Activated naive CD4-positive, alpha-beta T cell treated with anti-CD3 and anti-CD28 coated beads, Interleukin-2, amount 50 U/mL, for 72 hours (primary cell): ENCODE measurements at regions not wholly inside any gene's neighbourhood (a gene's known extent, or its start where the extent isn't known, plus 50 kb on each side); places are given as distances from the start of the nearest gene placed in this dataset.
"Not testable (repeated sequence)": the region's sequence is repeated elsewhere in the genome, so short reads cannot be mapped to it uniquely, and the experiment has no call there.

Experiments
- ATAC-seq, 2 donors: fragments of 150-1000 bp; cut with Tn5 transposase; 2 replicates each; pipeline ENCODE4 v1.10.0; 2021; ENCODE audit warnings: mild to moderate bottlenecking in 2 of 2, moderate library complexity in 2 of 2
- DNase-seq, 2 donors: peaks; one replicate each; pipeline ENCODE4 v3.0.0; 2021 to 2022; ENCODE audit warnings: low spot score in 2 of 2
- H3K27ac Mint-ChIP-seq, 2 donors: one replicate each; pipeline ENCODE4 v1.8.0; 2022; ENCODE audit warnings: mild to moderate bottlenecking in 2 of 2, mixed read lengths in 2 of 2
- H3K36me3 Mint-ChIP-seq, 2 donors: one replicate each; pipeline ENCODE4 v1.8.0; 2022; ENCODE audit warnings: mixed read lengths in 2 of 2
- H3K9me3 Mint-ChIP-seq, 2 donors: one replicate each; pipeline ENCODE4 v1.8.0; 2022; ENCODE audit warnings: mixed read lengths in 2 of 2

DNA sequence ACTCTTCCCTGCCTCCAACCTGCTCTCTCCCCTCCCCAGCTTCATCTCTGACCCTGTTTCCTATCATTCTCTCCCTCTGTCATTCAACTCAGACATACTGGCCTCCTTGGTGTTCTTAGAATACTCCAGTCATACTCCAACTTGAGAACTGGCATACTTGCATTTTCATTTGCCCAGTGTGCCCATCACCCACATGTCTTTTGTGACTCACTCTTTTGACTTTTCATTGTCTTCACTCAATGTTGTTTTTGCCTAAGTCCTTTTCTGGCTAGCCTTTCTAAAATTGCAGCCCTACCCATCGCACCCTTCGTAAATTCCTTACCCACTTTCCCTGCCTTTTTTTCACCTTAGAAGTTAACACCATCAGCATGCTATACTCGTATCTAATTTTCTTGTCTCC is 77.0 kb upstream of the CD2AP start:
- no peak overlapping the region for H3K27ac Mint-ChIP-seq
- DNase-seq = no peak
- no peaks in the 10 kb centered on the region for H3K9me3 Mint-ChIP-seq
- ATAC-seq = no peak
- no peaks in the 10 kb centered on the region for H3K36me3 Mint-ChIP-seq

DNA sequence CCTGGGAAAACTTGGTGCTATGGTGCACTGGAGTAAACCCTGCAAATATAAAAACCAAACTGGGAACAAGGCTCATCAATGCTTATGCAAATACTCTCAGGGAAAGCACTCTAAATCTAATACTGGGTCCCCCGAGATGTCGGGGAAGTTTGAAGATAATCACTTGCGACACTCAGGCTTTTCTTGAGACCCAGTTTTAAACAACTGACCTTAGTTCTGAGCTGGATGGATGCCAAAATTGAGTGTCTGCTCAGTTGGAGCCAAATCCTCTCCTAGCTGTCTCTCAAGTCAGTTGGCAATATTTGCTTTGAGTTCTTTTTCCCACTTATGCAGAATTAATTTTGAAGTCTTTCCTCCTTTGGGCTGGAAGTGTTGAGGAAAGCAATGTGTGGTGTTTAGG is 75.5 kb upstream of the CD2AP start:
- no peak overlapping the region for H3K27ac Mint-ChIP-seq
- ATAC-seq = no peak
- no peak for DNase-seq
- no peaks in the 10 kb centered on the region for H3K9me3 Mint-ChIP-seq
- H3K36me3 Mint-ChIP-seq = no peaks in the 10 kb centered on the region

DNA sequence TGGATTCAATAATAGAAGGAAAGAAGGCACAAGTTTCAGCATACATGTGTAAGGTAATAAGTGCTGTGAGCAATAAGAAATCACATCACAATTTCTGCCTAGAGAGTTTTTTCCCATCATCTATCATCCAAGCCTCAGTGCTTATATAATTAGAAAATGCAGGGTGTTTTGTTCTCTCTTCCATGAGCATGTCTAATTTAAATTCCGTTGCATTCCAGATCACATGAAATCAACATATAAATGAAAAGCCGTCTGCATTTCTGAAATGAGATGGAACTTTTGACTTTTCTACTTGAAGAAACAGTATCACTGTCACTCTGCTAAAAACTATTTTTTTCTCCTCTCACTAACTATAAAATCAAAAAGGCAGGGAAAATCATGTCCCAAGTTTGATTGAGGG is 74.5 kb upstream of the CD2AP start:
- Mint-ChIP-seq H3K36me3 (no peaks in the 10 kb centered on the region), H3K27ac (no peak overlapping the region), H3K9me3 (no peaks in the 10 kb centered on the region)
- ATAC-seq = no peak
- no peak for DNase-seq

DNA sequence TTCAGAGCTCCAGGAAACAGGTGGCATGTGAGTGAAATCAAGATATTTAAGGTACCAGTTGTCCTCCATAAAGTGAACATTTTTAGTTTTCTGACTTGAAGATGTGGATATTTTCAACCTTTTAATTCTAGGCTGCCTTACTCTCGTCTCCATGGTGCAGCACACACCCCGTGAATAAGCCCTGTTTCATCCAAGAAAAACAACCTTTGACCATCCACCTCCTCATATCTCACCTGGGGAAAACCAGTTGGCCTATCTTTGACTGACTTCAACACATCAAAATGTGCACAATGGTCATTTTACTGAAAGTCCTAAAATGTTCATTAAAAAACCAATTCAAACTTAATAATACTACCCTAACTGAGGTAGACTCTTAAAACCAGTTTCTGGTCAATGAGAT is 73.8 kb upstream of the CD2AP start:
- no peak overlapping the region for H3K27ac Mint-ChIP-seq
- H3K36me3 Mint-ChIP-seq = no peaks in the 10 kb centered on the region
- H3K9me3 Mint-ChIP-seq = no peaks in the 10 kb centered on the region
- DNase-seq (no peak), ATAC-seq (no peak)

GRCh38 chr6:47404435-47404834 is 73.2 kb upstream of the CD2AP start:
- Mint-ChIP-seq H3K36me3 (no peaks in the 10 kb centered on the region), H3K27ac (no peak overlapping the region), H3K9me3 (no peaks in the 10 kb centered on the region)
- DNase-seq = no peak
- no peak for ATAC-seq

- DNase-seq (no peak), ATAC-seq (no peak)
- Mint-ChIP-seq H3K36me3 (no peaks in the 10 kb centered on the region), H3K27ac (no peak overlapping the region), H3K9me3 (no peaks in the 10 kb centered on the region)
Observed at GRCh38 chr6:47405273-47405672, 72.3 kb upstream of the CD2AP start.

DNA sequence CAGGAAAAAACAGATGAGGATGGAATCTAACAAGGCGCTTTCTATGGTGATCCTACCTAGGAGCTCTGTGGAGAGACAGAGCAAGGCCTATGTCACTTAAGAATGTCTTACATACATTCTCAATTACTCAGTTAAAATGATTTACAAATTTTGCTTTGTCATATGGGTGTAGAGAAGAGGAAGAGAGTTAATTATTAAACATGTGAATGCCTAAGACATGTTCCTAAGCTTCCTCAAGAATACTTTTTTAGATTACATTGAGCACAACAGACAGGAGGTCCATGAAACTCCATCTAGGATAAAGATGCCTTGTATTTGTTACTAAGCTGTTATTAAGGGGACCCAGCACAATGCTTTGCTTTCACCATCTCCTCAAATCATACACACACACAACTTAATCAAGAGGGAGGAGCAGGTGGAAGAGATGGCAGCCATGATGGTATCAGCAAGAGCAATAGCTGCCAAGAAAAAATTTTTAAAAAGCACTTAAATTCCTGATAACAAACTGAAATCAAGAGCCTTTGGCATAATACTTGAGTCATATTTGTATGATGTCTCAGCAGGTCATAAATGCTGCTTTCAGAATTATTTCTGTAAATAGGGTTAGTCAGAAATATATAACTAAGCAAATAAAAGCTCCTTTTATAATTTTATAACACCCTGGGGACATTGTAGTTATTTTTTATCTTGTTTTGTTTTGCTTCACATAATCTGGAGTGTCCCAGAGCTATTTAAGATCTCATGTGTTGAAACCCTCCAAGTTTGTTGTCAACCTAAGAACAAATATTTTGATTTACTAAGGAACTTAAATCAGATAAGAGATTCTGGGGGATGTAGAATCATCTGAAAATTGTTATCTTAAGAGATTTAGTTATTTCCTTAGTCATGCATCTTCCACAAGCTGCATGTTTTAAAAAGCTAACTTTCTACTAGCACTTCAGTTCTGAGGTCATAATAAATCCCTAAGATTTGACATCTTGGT is 70.0 kb upstream of the CD2AP start:
- no peaks in the 10 kb centered on the region for H3K36me3 Mint-ChIP-seq
- DNase-seq = no peak
- no peak for ATAC-seq
- H3K9me3 Mint-ChIP-seq = no peaks in the 10 kb centered on the region
- H3K27ac Mint-ChIP-seq = no peak overlapping the region

DNA sequence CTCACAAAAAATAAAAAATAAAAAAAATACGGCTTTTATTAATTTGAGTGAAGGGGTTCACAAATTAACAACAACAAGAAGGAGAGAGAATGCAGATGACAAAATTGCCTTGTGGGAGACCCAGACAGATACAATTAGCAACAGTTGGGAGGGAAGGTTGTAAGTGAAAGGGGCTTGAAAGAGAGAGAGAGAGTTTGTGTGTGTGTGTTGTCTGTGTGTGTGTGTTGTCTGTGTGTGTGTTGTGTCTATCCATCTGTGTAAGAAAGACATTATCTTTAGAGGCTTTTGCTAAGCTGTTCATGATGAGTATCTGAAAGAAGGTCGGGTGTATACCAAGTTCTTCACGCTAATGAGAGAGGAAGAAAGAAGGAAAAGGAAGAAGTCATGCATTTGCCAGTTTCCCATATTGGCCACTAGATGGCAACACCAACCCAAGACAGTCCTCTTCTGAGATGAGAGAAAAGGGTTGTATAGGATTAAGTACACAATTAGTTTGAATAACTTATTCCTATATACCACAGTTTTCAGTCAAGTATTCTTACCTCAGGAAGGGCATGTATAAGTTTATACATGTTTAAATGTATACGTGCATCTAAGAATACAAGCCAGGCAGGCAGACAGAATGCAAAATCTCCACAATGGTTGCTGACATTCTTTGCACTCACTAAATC is 63.7 kb upstream of the CD2AP start:
- Mint-ChIP-seq H3K27ac (peak overlapping the region; percentile 80 to 83), H3K9me3 (no peaks in the 10 kb centered on the region), H3K36me3 (no peaks in the 10 kb centered on the region)
- peak in 1 of 2 donors; percentile 10 for DNase-seq
- peak; percentile 81 for ATAC-seq

GRCh38 chr6:47414423-47415167 is 63.0 kb upstream of the CD2AP start:
- peak; percentile 63 to 65 for ATAC-seq
- Mint-ChIP-seq H3K36me3 (no peaks in the 10 kb centered on the region), H3K27ac (peak overlapping the region; percentile 80 to 89), H3K9me3 (no peaks in the 10 kb centered on the region)
- peak in 1 of 2 donors; percentile 7 for DNase-seq

GRCh38 chr6:47416396-47417345 is 60.9 kb upstream of the CD2AP start:
- Mint-ChIP-seq H3K36me3 (no peaks in the 10 kb centered on the region), H3K9me3 (no peaks in the 10 kb centered on the region), H3K27ac (peak overlapping the region in 1 of 2 donors; percentile 19)
- DNase-seq (no peak), ATAC-seq (no peak)

- Mint-ChIP-seq H3K36me3 (no peaks in the 10 kb centered on the region), H3K9me3 (no peaks in the 10 kb centered on the region), H3K27ac (no peak overlapping the region)
- no peak for ATAC-seq
- DNase-seq = no peak
Observed at GRCh38 chr6:47419621-47420020, 58.0 kb upstream of the CD2AP start.

GRCh38 chr6:47420394-47421371 is 56.9 kb upstream of the CD2AP start:
- peaks cover 0 to under 1% of the 10 kb centered on the region in 2 donors for H3K36me3 Mint-ChIP-seq

GRCh38 chr6:47423079-47423478 is 54.5 kb upstream of the CD2AP start:
- ATAC-seq (no peak), DNase-seq (no peak)
- Mint-ChIP-seq H3K36me3 (peaks cover 0 to 10% of the 10 kb centered on the region in 2 donors), H3K27ac (no peak overlapping the region), H3K9me3 (peaks cover 0 to 20% of the 10 kb centered on the region in 2 donors)

More at GRCh38 chr6:47420394-47421371, 56.9 kb upstream of the CD2AP start:
- H3K27ac Mint-ChIP-seq = no peak overlapping the region
- peaks cover 0 to under 1% of the 10 kb centered on the region in 2 donors for H3K9me3 Mint-ChIP-seq
- DNase-seq (no peak), ATAC-seq (no peak)

- Mint-ChIP-seq H3K27ac (no peak overlapping the region), H3K36me3 (peaks cover 5 to 16% of the 10 kb centered on the region in 2 donors), H3K9me3 (peaks cover 5 to 27% of the 10 kb centered on the region in 2 donors)
- DNase-seq (no peak), ATAC-seq (no peak)
Observed at GRCh38 chr6:47424436-47424836, 53.2 kb upstream of the CD2AP start.

DNA sequence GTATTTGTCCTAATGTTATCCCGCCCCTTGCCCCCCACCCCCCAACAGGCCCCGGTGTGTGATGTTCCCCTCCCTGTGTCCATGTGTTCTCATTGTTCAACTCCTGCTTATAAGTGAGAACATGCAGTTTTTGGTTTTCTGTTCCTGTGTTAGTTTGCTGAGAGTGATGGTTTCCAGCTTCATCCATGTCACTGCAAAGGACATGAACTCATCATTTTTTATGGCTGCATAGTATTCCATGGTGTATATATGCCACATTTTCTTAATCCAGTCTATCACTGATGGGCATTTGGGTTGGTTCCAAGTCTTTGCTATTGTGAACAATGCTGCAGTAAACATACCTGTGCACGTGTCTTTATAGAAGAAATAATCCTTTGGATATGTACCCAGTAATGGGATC is 51.9 kb upstream of the CD2AP start:
- not testable (repeated sequence) for ATAC-seq, H3K27ac Mint-ChIP-seq, DNase-seq
- Mint-ChIP-seq H3K9me3 (peaks cover 9 to 35% of the 10 kb centered on the region in 2 donors), H3K36me3 (peaks cover 11 to 19% of the 10 kb centered on the region in 2 donors)
